ENCODE measurements at regions not wholly inside any gene's neighbourhood (a gene's known extent, or its start where the extent isn't known, plus 50 kb on each side); places are given as distances from the start of the nearest gene placed in this dataset.

GRCh38 chr12:43097471-43097870 lies 454.5 kb downstream of the ADAMTS20 start:
- DNase-seq (ENCODE audit: low read depth): no peak

DNA sequence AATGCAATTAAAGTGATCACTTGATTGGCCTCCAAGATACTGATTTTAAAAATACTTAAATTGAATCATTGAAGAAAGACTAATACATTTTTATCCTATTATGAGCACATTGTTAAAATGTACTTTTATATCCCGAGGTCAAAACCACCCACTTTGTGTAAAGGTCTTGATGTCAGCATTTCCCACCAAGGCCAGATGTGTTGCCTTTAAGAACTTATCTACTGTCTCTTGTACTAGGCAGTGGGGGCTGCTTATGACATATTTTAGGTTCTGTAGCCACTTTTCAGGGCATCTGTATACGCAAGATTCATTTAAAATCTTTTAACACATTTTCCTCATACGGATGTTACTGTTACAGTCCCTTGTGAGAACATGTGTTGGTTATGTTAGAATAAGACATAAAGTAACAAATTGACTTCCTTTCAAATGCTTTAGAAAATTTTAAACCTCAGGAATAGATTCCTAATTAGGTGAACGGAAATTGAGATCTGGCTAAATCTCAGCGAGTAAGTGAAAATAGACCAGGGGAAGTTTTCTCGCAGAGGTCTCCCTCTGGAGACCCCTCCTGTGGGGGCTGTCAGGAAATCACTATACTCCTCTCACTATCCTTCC lies 456.2 kb downstream of the ADAMTS20 start:
- DNase-seq (ENCODE audit: low read depth): no peak

GRCh38 chr12:43094886-43095575 lies 457.0 kb downstream of the ADAMTS20 start:
- DNase-seq (ENCODE audit: low read depth): no peak

DNA sequence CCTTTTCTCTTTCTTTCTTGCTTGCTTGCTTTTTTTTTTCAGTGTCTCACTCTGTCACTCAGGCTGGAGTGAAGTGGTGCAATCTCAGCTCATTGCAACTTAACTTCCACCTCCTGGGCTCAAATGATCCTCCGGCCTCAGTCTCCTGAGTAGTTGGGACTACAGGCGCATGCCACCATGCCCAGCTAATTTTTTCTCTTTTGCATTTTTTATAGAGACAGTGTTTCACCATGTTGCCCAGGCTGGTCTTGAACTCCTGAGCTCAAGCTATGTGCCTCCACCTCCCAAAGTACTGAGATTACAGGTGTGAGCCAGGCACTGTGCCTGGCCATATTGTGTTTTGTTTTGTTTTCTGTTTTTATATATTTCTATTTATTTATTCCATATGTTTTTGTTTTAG lies 461.0 kb downstream of the ADAMTS20 start:
- DNase-seq (ENCODE audit: low read depth): no peak

DNA sequence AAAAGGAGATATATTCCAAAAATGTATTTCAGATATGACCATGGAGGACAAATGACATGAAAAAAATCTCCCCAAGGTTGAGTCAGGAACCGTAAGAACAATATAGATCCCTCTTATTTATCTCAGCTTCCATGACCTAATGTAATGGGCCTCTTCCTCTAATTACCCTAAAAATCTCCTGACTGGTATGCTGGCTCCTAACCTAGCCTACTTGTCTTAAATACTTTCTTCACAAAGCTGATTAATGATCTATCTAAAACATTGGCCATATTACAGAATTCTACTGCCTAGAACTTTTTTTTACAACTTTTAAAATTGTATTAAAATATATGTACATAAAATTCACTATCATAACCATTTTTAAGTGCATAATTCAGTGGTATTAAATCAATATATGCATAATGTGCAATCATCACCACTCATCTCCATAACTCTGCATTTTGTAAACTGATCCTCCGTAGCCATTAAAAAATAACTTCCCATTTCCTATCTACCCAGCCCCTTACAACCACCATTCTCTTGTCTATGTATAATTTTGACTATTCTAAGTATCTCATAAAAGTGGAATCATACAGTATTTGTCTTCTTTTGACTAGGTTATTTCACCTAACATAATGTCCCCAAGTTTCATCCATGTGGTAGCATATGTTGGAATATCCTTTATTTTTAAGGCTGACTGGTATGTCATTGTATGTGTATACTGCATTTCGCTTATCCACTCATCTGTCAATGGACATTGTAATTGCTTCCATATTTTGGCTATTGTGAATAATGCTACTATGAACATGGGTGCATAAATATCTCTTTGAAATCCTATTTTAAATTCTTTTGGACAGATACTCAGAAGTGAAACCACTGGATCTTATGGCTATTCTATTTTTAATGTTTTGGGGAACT lies 464.6 kb downstream of the ADAMTS20 start:
- no peak for DNase-seq (ENCODE audit: low read depth)

DNA sequence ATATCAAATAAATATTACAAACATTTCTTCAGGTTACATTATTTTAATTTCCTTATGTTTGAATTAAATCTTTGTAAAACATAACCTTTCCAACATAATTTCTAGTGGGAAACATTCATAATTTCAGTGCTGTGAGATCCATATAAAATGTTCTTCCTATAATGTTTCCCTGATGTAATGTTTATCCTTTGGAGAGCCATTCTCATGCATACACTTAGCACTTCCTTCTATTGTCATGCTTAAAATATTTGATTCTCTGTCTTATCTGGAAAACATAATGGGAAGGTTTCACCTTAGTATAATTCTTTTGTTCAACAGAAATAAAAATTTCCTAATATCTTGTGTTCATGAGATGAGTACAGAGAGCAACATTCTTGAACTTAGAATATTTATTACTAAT lies 472.5 kb downstream of the ADAMTS20 start:
- no peak for DNase-seq (ENCODE audit: low read depth)

- no peak for DNase-seq (ENCODE audit: low read depth)
These were observed 473.0 kb downstream of the ADAMTS20 start for GRCh38 chr12:43078976-43079375.

DNA sequence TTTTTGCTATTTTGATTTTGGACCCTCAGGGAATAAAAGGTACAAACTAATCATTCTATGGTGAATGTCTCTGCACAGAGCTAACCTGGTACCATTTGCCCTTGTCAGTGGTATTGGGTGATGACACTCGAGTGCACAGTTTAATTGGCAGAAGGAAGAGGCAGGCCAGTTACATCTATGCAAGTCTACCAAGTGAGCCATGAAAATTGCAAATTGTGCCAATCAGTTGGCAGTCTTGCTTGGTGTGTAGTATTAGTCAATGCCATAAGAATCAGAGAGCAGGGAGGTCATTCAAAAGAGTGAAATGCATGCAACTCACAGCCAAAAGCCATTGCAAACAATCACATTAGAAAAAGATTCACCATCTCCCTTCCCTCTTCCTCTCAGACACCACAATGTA lies 479.6 kb downstream of the ADAMTS20 start:
- DNase-seq (ENCODE audit: low read depth): no peak

DNA sequence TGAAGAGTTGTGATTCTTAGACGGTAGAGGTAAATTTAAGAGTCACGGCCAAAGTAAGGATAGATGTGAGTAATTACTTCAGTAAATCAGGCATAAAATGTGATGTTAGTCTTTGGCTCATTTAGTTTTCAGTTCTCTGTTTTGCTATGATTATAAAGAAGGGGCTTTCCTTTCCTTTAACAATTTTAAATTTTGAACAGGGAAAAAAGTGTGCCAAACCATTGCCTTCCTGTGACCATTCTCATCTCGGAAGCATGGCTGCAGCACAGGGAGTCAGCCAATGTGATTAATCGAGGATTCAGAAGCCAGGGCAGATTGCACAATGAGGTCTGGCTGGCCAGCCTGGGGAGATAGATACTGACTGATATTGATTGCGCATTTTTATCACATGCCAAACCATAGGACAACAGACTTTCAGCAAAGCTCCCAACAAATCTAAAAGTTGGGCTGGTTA lies 480.2 kb upstream of the PRICKLE1 start:
- peak; percentile 39 for DNase-seq (ENCODE audit: low read depth)

- DNase-seq (ENCODE audit: low read depth): peak; percentile 34
These were observed 476.9 kb upstream of the PRICKLE1 start for GRCh38 chr12:43066471-43066870.

- peak; percentile 91 for DNase-seq (ENCODE audit: low read depth)
These were observed 474.1 kb upstream of the PRICKLE1 start for GRCh38 chr12:43063650-43064049.

DNA sequence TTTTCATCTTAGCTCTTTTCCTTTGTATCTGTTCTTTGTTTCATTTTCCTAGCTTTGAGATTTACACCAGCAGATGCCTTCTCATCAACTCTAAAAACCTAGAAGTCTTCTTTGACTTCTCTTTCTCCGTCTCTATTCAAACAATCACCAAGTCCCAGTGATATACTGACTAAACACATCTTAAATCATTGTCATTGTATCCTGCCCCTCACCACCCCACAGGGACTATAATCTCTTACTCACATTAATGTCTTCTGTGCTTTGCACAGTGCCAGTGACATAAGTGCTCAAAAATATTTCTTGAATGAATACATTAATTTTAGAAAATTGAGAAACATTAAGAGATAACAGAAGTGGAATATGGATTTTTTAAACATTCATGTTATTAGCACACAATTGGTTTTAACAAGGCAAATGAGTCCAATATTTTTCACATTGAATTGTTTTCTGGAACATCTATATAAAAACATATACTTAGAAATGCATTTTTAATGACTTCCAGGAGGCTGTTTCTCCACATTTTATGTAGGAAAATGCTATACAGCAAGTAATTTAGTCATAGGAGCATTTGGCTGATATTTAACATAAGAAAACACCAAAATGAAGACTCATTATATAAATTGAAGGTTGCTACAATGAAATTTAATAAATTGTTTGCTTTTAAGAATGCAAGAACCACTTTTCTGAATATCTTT lies 472.8 kb upstream of the PRICKLE1 start:
- DNase-seq (ENCODE audit: low read depth): no peak

- DNase-seq (ENCODE audit: low read depth): no peak
These were observed 471.2 kb upstream of the PRICKLE1 start for GRCh38 chr12:43060742-43061141.

- DNase-seq (ENCODE audit: low read depth): no peak
These were observed 469.1 kb upstream of the PRICKLE1 start for GRCh38 chr12:43058616-43059015.

DNA sequence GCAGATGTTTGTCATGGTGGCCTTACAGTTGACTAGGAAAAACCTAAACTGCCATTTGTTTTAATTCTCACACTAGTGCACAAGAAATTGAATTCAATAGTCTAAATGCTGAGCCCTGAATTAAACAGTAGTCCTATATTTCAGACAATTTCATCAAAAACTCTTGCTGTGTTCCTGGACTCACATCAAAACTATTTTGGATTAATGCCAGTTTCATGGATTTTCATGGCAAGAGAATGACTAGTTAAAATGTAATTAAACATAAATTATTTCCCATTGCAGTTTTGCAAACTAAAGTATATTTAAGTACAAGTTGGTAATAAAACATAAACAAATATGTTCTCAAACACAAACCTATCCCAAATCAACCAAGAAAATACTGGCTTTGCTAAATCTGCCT lies 468.0 kb upstream of the PRICKLE1 start:
- no peak for DNase-seq (ENCODE audit: low read depth)

DNA sequence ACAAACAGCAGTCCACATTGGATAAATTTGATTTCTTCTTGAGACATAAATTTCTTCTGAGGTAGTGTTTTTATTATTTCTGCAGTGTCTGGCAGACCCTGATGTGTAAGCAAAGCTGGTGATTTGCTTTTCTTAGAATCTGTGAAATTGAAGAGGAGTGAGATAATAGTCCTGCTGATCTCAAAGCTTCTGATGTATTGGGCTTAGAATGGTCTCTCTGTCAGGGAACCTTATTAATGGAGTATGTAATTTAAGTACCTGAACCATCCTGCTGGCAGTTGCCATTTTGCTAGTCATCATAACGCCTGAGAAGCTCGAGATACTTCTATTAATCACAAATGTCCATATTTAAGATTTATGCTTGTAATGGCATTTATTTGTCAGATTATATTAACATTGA lies 464.5 kb upstream of the PRICKLE1 start:
- no peak for DNase-seq (ENCODE audit: low read depth)

GRCh38 chr12:43052441-43052840 lies 462.9 kb upstream of the PRICKLE1 start:
- DNase-seq (ENCODE audit: low read depth): no peak

GRCh38 chr12:43044241-43044640 lies 454.7 kb upstream of the PRICKLE1 start:
- DNase-seq (ENCODE audit: low read depth): peak; percentile 78

DNA sequence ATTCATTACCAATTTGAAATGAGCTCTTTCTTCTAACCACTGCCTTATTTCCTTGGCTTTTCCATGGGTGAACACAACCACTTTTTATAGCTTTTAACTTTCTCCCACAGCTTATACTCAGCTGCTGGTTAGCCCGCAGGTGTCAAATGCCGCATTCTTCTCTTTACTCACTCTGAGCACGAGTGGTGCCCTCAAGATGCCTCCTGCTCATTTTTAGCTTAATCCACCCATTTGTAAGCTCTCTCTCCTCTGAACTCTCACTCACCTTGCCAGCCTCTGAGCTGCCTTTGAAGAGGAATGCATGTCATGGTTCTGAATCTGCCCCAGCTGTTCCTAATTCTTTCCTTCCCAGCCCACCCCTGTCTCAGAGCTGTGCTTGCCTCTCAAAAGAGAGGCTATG lies 449.4 kb upstream of the PRICKLE1 start:
- no peak for DNase-seq (ENCODE audit: low read depth)

DNA sequence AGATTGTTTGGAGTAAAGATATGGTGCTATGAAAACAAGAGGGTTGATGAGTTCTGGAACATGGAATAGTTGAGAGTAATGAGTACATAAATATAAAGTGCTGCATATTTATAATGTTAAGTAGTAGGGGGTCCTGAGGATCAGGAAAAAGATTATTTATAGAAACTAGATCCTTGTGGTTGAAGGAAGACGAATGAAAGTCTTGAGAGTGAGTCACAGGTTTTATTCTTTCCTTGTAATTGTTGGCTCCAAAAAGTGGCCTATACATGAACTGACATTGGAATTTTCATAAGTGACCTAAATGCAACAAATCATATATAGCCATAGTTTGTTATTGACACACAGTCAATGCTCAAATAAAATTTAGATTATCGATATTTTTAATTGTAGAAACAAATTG lies 440.4 kb upstream of the PRICKLE1 start:
- DNase-seq (ENCODE audit: low read depth): no peak

DNA sequence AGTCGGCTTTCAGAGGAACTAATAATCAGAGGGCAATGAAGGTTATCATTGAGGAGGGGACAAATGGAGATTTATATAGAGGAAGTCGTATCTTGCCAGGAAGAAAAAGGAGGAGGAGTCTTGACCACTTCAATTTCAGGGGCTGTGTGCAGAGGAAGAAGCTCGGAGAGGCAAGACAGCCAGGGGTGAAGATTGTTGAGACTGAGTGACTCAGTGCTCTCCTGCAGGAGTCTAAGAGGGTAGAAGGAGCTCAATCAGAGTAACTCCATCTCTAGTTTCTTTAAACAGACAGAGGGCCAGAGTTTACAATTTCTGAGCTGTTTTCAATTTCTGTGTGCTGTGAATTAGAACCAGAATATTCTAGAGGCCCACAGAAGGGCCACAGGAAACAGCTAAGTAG lies 439.3 kb upstream of the PRICKLE1 start:
- no peak for DNase-seq (ENCODE audit: low read depth)

DNA sequence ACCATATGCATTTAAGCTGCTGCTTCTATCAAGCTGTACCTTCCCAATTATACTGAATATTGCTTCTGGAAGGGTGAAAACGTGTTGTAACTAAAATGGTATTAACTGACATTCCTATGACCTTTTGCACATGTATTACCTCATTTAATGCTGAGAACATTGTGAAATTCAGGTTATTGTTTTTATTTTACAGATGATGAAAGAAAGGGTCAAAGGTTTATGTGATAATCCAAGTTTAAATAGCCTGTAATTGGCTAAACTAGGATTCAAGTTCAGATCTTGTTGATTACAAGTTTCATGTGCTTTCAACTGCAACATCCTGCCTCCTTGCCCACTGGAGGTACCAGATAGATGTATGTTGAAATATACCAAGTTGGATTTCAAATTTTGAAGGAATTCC lies 433.3 kb upstream of the PRICKLE1 start:
- no peak for DNase-seq (ENCODE audit: low read depth)
